GM10266 (cell line): ENCODE measurements at regions not wholly inside any gene's neighbourhood (a gene's known extent, or its start where the extent isn't known, plus 50 kb on each side); places are given as distances from the start of the nearest gene placed in this dataset.

Experiments
- DNase-seq: peaks from one replicate; pipeline ENCODE4 v3.0.0; 2012; ENCODE audit errors: extremely low spot score
- CTCF ChIP-seq: IDR thresholded peaks from 2 replicates; pipeline ENCODE4 v1.5.1; 2012; ENCODE audit warnings: mild to moderate bottlenecking, low read depth; ENCODE audit not compliant: control insufficient read depth, insufficient read depth; ENCODE audit errors: missing control alignments

GRCh38 chr2:195279840-195280427 is 377.1 kb upstream of the SLC39A10 start:
- TF ChIP-seq CTCF: no peak
- no peak for DNase-seq

- TF ChIP-seq CTCF: no peak
- DNase-seq: no peak
These were observed 386.5 kb upstream of the SLC39A10 start for GRCh38 chr2:195270466-195271039.

- no peak for DNase-seq
- no peak for TF ChIP-seq CTCF
These were observed 387.8 kb upstream of the SLC39A10 start for GRCh38 chr2:195269220-195269619.

- no peak for DNase-seq
- TF ChIP-seq CTCF: no peak
These were observed 399.0 kb upstream of the SLC39A10 start for GRCh38 chr2:195257979-195258378.

GRCh38 chr2:195252018-195252417 is 405.0 kb upstream of the SLC39A10 start:
- DNase-seq: no peak
- TF ChIP-seq CTCF: no peak

- DNase-seq: no peak
- TF ChIP-seq CTCF: no peak
These were observed 405.8 kb upstream of the SLC39A10 start for GRCh38 chr2:195251214-195251613.

GRCh38 chr2:195238826-195239225 is 418.2 kb upstream of the SLC39A10 start:
- TF ChIP-seq CTCF: no peak
- no peak for DNase-seq
